ENCODE measurements at regions not wholly inside any gene's neighbourhood (a gene's known extent, or its start where the extent isn't known, plus 50 kb on each side); places are given as distances from the start of the nearest gene placed in this dataset.

DNA sequence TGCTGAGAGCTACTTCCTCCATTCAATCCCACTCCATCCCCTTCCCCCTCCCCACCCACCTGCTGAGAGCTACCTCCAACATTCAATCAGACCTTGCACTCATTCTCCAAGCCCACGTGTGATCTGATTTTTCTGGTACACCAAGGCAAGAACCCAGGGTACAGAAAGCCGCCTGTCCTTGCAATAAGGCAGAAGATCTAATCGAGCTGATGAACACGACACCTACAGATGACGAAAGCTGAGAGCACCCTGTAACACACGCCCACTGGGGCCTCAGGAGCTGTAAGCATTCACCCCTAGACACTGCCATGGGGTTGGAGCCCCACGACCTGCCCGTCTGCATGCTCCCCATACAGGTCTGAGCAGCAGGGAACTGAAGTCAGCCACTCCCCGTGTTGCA, 58.3 kb downstream of the TRIML1 start:
- TF ChIP-seq, protein P1, sequence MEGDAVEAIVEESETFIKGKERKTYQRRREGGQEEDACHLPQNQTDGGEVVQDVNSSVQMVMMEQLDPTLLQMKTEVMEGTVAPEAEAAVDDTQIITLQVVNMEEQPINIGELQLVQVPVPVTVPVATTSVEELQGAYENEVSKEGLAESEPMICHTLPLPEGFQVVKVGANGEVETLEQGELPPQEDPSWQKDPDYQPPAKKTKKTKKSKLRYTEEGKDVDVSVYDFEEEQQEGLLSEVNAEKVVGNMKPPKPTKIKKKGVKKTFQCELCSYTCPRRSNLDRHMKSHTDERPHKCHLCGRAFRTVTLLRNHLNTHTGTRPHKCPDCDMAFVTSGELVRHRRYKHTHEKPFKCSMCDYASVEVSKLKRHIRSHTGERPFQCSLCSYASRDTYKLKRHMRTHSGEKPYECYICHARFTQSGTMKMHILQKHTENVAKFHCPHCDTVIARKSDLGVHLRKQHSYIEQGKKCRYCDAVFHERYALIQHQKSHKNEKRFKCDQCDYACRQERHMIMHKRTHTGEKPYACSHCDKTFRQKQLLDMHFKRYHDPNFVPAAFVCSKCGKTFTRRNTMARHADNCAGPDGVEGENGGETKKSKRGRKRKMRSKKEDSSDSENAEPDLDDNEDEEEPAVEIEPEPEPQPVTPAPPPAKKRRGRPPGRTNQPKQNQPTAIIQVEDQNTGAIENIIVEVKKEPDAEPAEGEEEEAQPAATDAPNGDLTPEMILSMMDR (IDR thresholded peaks at IDR 0.05; ENCODE audit: partially characterized antibody, unreplicated experiment): no peak
- H3K9me3 Mint-ChIP-seq (ENCODE audit: unreplicated experiment): peaks cover 2% of the 10 kb centered on the region
- no peaks in the 10 kb centered on the region for H3K4me1 Mint-ChIP-seq (ENCODE audit: low read depth, unreplicated experiment)
- H3K36me3 Mint-ChIP-seq (ENCODE audit: unreplicated experiment): no peaks in the 10 kb centered on the region
- no peak overlapping the region for H3K27ac Mint-ChIP-seq (ENCODE audit: unreplicated experiment)
- DNase-seq: no peak
- no peak overlapping the region for H3K4me3 Mint-ChIP-seq (ENCODE audit: unreplicated experiment)
- peaks cover 8% of the 10 kb centered on the region for H3K27me3 Mint-ChIP-seq (ENCODE audit: unreplicated experiment)

DNA sequence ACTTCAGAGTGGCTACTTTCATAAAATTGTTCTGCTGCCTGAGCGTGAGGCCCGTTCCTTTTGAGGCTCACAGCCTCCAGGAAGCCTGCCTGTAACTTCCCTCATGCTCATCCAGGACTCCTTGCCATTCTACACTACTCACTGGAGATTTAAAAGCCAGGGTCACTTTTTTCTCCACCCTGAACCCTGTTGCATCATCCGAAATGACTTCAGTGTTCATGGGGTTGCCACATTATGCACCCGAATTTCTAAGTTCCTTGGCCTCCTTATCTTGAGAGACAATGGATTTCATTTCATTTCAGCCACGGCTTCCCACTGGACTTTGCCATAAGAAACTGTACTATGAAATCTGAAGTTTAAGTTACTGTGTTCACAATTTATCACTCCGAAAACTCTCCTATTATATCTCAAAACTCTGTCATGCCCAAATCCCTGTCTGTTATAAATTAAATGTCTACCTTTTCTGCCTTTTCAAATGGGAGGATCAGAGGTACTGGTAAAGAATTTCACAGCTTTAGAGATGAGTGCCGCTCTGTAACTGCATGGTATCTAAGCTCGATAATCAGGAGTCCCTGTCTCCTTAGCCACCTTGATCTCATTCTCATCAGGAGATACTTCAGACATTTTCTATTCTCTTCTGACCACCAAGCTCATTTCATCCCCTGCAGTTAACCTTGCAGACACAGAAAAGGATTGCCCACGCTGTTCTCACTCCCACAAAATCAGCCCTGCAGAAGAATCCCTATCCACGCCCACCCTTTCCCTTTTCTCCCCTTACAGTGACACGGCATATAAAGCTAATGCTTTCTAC, 59.9 kb downstream of the TRIML1 start:
- TF ChIP-seq, protein P1 (IDR thresholded peaks at IDR 0.05; ENCODE audit: partially characterized antibody, unreplicated experiment): no peak
- Mint-ChIP-seq H3K9me3 (ENCODE audit: unreplicated experiment) (peaks cover 2% of the 10 kb centered on the region), H3K36me3 (ENCODE audit: unreplicated experiment) (no peaks in the 10 kb centered on the region), H3K27me3 (ENCODE audit: unreplicated experiment) (peaks cover 8% of the 10 kb centered on the region), H3K4me1 (ENCODE audit: low read depth, unreplicated experiment) (no peaks in the 10 kb centered on the region), H3K27ac (ENCODE audit: unreplicated experiment) (no peak overlapping the region), H3K4me3 (ENCODE audit: unreplicated experiment) (no peak overlapping the region)
- no peak for DNase-seq

DNA sequence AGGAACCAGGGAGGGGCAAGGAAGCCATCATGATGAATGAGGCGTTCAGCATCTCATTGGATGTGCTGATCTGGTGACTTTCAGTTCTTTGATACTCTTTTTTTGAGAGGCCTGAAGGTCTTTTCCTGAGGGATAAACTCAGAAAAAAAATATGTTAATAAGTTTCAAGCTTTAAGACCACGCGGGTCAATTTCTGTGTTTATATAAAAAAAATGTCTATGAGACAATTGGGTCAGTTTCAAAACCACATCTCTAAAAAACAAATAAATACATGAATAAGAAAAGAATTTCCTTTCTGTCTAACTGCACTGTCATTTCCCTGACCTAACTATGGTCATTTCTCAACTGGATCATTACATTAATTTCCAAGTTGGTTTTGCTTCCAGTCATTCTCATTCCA, 62.6 kb downstream of the TRIML1 start:
- no peak for DNase-seq
- H3K27me3 Mint-ChIP-seq (ENCODE audit: unreplicated experiment): peaks cover 8% of the 10 kb centered on the region
- no peaks in the 10 kb centered on the region for H3K36me3 Mint-ChIP-seq (ENCODE audit: unreplicated experiment)
- peaks cover 2% of the 10 kb centered on the region for H3K9me3 Mint-ChIP-seq (ENCODE audit: unreplicated experiment)
- H3K4me1 Mint-ChIP-seq (ENCODE audit: low read depth, unreplicated experiment): no peaks in the 10 kb centered on the region
- no peak overlapping the region for H3K27ac Mint-ChIP-seq (ENCODE audit: unreplicated experiment)
- no peak overlapping the region for H3K4me3 Mint-ChIP-seq (ENCODE audit: unreplicated experiment)
- TF ChIP-seq, protein P1 (IDR thresholded peaks at IDR 0.05; ENCODE audit: partially characterized antibody, unreplicated experiment): no peak

DNA sequence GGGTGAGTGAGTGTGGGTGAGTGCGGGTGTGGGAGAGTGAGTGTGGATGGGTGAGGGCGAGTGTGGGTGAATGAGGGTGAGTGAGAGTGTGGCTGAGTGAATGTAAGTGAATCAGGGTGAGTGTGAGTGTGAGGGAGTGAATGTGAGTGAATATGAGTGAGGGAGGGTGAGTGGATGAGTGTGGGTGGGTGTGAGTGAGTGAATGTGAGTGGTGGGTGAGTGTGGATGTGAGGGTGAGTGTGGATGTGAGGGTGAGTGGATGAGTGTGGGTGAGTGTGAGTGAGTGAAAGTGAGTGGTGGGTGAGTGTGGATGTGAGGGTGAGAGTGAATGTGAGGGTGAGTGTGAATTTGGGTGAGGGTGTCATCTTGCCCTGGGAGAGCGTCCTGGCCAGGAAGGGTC, 67.5 kb downstream of the TRIML1 start:
- no peaks in the 10 kb centered on the region for H3K27me3 Mint-ChIP-seq (ENCODE audit: unreplicated experiment)
- peaks cover 2% of the 10 kb centered on the region for H3K9me3 Mint-ChIP-seq (ENCODE audit: unreplicated experiment)
- no peaks in the 10 kb centered on the region for H3K36me3 Mint-ChIP-seq (ENCODE audit: unreplicated experiment)
- H3K27ac Mint-ChIP-seq (ENCODE audit: unreplicated experiment): no peak overlapping the region
- no peak overlapping the region for H3K4me3 Mint-ChIP-seq (ENCODE audit: unreplicated experiment)
- DNase-seq: no peak
- no peaks in the 10 kb centered on the region for H3K4me1 Mint-ChIP-seq (ENCODE audit: low read depth, unreplicated experiment)
- TF ChIP-seq, protein P1 (IDR thresholded peaks at IDR 0.05; ENCODE audit: partially characterized antibody, unreplicated experiment): no peak

DNA sequence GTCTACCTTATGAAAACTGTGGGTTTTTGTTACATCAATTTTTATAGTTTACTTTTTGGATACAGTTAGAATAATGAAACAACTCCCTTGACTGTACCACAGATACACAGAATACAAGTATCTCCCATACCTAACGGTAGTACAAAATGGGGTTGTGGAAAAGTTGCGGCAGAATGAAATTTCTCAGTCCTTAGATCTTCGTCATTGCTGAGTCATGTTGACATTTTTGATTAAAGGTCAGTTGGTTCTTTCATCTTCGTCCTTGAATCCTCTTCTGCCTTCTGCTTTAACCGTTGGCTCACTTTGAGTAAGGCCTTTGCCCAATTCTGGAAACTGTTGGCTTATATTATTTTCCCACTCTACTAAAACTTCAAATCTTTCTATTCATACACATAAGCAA, 75.6 kb downstream of the TRIML1 start:
- Mint-ChIP-seq H3K36me3 (ENCODE audit: unreplicated experiment) (no peaks in the 10 kb centered on the region), H3K27ac (ENCODE audit: unreplicated experiment) (no peak overlapping the region)

More for the DNA sequence above, 75.6 kb downstream of the TRIML1 start:
- H3K4me1 Mint-ChIP-seq (ENCODE audit: low read depth, unreplicated experiment): peaks cover 5% of the 10 kb centered on the region
- H3K4me3 Mint-ChIP-seq (ENCODE audit: unreplicated experiment): no peak overlapping the region
- H3K27me3 Mint-ChIP-seq (ENCODE audit: unreplicated experiment): peaks cover 1% of the 10 kb centered on the region
- no peaks in the 10 kb centered on the region for H3K9me3 Mint-ChIP-seq (ENCODE audit: unreplicated experiment)
- TF ChIP-seq, protein P1 (IDR thresholded peaks at IDR 0.05; ENCODE audit: partially characterized antibody, unreplicated experiment): no peak
- no peak for DNase-seq

All from glutamatergic neuron (in vitro differentiated cells).